GM19463 (cell line): ENCODE measurements at regions not wholly inside any gene's neighbourhood (a gene's known extent, or its start where the extent isn't known, plus 50 kb on each side); places are given as distances from the start of the nearest gene placed in this dataset.
"Not testable (repeated sequence)": the region's sequence is repeated elsewhere in the genome, so short reads cannot be mapped to it uniquely, and the experiment has no call there.

ENCODE experiments used
- ATAC-seq: cut with Tn5 transposase; IDR thresholded peaks from one replicate; pipeline ENCODE4 v1.9.1; 2021; ENCODE audit warnings: mild to moderate bottlenecking, moderate library complexity; ENCODE audit not compliant: unreplicated experiment

- ATAC-seq = no peak
These were observed 293.9 kb upstream of the RIOK2 start for GRCh38 chr5:97476852-97477534.

DNA sequence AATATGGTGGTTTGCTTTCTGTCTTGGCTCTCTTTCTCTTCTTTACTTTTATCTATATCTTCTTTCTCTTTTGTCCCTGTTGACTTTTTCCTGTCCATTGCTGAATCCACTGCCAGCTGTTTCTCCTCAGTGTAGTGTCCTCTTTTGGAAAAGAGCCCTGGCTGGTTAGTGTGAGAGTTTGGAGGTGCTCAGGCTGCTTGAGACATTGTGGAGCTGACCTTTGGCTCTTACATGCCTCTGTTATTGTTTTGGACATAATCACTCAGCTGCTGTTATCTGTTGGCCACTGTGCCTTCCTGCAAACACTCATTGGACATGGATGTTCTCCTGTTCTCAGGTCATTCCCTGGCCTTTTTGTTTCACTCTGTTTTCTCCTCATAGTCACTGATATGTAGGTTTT, 295.4 kb upstream of the RIOK2 start:
- ATAC-seq = no peak

GRCh38 chr5:97480313-97480712, 297.3 kb upstream of the RIOK2 start:
- ATAC-seq = no peak

DNA sequence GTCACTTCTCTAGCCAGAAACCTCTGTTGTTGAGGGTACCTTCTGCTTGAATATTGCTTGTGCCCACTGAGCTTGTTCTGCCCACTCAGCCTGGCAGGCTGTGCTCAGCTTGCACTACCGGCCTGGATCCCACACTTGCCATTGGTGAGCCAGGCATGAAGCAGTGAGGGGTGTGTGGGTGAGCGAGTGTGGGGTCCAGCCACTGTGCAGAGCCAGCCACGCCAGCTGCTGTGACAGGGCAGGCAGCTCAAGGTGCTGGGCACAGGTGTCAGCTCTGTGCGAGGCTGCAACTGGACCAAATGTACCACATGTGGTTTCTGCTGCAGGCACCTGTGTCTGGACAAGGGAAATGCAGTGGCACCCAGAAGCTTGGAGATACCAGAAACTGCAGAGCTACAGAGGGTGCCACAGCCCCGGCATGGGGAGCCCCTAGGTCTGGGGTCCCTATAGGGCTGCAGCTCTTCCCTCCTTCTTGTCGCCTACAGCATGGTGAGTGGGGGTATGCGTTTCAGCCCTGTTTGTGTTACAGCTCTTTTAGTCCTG, 305.1 kb upstream of the RIOK2 start:
- no peak for ATAC-seq

DNA sequence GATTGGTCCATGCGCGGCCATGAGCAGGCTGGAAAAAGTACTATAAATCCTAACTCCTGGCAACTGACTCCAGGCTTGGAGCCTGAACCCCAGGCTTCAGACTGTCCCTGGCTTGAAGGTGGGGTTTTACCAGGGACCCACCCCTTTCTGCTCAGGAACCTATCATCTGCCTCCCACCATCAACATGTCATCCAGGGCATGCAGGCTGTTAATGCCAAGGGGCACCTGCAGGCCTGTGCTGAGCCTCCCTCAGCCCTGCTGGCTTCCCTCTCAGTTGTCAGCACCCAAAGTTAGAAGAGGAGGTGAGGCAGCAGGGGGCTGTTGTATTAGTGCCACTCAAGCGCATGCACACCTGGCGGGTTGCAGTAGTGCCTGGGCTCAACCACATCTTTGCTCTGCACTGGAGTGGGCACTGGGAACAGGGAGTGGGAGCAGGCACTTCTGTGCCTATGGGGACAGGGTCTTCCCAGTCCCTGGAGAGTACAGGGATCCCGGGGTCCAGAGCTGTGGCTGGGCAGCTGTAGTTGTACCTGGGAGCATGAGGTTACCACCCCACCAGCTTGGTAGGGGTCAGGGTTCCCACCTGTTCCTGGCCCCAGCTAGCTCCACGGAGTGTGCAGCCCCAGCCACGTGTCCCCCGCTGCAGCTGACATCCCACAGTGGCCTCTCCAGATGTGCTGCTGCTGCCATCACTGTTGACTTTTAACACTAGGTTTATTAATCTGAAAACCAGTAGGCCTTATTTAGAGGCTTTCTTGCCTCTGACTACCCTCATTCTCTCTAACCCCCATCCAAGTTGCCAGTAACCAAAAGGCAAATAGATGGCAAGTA, 306.2 kb upstream of the RIOK2 start:
- ATAC-seq = no peak

GRCh38 chr5:97494465-97494864, 311.4 kb upstream of the RIOK2 start:
- ATAC-seq = no peak

DNA sequence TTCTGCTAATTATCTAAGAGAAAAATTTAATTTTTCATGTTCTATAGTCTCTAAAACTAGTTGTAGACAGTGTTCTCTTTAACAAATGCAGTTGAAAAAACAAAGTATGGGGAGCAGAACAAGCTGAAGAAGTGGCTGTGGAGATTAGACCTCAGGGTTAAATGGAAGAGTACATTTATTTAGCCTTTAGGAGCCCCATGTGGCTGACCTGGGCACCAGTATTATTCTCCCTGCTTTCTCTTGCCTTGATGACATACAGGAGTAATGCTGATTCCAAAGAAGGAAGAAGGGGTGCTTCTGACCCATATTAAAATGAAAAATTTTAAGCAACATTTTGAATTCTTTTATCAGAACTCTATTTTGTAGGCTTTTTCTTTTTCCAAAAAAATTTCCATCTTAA, 312.3 kb upstream of the RIOK2 start:
- no peak for ATAC-seq

DNA sequence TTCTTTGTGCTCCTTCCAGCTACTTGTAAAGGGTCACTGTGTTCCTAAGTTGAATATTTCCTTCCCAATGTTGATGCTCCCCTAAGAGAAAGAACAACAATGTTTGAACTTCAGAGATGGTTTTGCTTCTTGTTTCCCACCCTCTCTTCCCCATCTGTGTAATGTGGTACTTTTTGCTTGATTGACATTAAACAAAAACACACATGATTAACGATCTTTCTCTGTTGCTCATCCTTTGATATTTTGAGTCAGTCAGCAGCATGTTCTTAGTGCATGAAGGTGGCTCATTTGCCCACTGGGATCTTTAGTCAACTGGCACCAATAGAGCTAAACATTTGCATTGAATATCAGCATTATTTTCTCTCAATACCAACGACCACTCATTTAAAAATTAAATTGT, 313.0 kb upstream of the RIOK2 start:
- ATAC-seq = no peak

- no peak for ATAC-seq
These were observed 315.6 kb upstream of the RIOK2 start for GRCh38 chr5:97498657-97499056.

DNA sequence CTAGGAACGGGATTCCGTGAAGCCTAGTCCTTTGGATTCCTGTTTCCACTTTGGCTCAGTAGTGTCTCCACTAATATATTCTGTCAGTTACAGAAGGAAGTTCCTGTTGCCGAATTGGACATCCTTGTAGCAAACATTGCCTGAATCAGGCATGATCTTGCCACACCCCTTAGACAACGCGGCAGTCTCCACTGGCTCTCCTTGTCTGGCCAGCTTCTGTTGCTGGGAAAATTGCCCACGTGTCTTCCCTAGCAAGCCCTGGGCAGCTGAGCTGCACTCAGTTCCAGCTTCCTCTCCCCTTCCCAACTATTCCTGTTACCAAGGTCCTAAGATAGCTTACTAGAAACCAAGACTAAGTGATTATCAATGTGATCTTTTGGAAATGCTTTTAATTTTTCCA, 316.6 kb upstream of the RIOK2 start:
- ATAC-seq = no peak

DNA sequence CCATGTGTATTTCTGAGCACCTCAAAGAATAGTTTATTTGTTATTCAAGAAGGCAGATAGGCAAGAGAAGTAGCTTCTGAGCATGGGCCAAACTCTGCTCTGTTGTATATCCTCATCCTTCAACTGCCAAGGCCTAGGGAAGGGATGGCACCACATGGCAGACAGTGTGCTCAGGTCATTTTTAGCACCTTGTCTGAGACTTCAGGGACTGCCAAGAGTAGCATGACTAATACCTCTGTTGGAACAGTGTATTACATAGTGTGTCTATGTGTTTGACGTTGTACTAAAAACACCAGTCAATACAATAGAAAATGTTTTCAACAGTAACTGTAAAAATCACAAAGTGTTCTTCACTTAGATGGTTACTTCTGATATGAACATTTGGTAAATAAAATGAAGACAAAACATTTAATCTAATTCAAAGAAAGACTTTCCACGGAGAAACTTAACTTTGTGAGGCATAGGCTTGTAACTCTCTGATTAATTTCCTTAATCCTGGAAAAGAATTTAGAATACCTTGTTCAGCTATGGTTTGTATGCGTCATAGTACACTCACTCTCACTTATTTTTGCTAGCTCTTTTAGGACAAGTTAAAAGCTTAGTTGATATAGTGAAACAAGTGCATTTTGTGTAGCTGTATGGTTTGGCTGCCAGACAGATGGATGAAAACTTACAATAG, 318.4 kb upstream of the RIOK2 start:
- ATAC-seq = no peak

DNA sequence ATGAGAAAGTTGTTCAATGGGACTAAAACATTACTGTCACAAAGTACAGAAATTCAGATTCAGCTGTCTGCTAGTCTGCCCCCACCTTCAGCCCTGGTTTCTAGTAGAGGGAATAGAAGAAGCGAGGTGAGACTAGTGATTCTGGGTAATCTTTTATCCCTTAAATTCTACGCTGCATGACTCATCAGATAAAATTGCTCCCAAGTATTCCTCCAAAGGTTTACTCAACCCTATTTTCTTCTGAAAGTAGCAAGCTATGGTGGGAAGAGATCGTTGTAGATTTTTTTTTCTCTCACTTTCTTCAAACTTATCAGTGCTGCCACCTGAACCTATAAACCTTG, 318.9 kb upstream of the RIOK2 start:
- no peak for ATAC-seq

DNA sequence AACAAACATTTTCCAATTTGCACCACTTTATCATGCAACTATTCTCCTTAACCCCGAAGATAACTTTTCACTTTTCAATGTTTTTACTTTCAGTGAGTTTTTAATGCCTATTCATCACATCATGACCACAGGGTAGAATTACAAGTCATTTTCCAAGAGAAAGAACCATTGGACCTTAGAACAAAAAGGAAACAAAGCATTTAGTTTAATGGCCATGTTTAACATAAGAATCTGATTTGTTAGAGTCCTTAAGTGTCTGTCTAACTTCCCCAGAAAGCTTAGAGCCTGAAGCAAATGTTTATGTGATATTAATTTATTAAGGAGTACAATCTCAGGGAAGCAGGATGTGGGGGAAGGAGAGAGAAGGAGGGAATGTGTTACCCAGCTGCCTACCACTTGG, 325.8 kb upstream of the RIOK2 start:
- no peak for ATAC-seq

GRCh38 chr5:97519565-97519964, 336.5 kb upstream of the RIOK2 start:
- ATAC-seq = not testable (repeated sequence)

- not testable (repeated sequence) for ATAC-seq
These were observed 340.3 kb upstream of the RIOK2 start for GRCh38 chr5:97523336-97523735.

DNA sequence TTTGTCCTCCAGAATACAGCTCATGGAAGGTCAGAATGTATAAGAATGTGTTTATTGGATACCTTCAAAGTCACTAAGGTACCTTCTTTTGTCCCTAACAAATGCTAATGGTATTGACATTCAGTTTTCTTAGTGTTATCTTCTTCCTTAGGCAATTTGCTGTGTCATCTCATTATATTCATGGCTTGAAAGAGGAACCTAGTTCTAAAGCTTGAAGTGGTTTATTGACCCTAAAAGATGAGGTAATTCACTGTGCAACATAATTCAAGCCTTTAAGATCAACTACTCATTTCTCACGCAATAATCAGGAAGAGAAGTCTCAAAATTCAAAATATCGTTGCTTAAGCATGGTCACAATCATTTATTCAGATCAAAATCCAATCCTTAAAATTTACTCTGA, 342.7 kb upstream of the RIOK2 start:
- ATAC-seq = no peak

DNA sequence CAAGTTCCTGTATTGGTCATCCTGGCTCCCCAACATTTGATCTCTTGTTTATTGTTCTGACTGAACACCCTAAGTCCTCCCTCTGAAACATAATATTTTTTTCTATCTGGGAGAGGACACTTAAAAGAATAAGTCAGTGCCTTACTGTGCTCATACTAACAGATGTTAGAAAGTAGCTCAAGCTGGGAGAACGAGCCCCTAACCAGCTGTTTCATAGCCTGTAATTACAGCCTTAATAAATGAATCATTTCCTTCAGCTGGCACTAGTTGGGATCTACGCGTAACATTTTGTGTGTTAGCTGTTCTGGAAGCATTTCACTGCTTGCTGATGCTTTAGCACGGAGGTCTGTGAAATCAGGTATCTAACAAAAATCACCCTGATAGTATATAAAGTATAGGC, 345.9 kb upstream of the RIOK2 start:
- ATAC-seq = no peak

DNA sequence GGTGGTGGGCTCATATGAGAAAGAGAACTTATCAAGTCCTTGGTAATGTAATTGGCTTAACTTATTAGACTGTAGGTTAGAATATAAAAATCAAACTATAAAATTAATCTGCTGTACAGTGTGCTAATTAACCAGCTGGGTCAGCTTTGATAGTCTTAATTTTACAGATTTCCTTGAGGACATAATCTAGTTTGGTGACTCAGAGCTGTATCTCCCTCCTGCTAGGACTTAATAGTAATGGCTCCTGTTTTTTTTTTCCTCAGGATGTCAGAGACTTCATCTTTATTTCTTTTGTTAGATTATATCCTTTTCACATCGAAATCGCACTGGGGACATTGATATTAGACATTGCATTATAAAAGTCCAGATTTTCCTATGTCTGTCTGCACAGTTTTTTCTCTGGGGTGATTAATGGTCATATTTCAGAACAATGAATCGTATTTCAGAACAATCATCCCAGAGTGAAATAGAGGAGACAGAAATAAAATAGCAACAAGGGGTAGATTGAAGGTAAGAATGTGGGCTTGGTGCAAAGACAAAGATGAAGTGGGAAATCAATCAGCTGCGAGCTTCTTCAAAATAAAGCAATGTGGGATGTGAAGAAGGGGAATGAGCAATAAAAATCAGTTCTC, 346.4 kb upstream of the RIOK2 start:
- ATAC-seq = no peak

DNA sequence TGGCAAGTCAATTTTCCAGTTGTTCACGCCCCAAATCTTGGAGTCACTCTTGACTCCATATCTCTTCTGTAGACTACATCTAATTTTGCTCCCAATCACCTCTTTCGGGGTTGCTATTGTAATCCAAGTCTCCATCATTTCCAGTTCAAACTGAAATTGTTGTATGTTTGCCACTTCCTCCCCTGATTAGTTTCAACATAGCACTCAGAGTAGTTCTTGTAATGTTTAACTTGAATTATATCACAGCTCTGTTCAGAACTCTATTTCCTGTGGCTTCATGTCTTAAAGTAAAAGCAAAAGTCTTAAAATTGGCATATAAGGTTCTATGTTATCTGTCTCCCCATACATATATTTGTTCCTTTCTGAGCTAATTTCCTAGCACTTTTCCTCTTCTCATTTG, 348.5 kb upstream of the RIOK2 start:
- peak; percentile 63 for ATAC-seq

DNA sequence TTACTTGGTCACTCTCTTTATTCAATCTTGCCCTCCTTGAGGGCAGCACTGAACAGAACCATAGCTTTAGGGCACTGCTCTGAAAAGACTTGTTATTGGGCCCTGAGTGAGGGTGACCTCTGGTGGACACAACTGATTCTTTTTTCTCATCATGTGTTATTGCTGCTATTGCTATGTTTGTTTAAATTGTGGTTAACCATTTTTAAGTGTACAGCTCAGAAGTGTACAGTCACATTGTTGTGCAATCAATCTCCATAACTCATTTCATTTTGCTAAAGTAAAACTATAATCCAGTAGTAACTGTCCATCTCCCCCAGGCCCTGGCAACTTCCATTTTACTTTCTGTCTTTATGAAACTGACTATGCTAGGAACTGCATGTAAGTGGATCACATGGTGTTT, 351.1 kb upstream of the RIOK2 start:
- peak; percentile 72 for ATAC-seq

DNA sequence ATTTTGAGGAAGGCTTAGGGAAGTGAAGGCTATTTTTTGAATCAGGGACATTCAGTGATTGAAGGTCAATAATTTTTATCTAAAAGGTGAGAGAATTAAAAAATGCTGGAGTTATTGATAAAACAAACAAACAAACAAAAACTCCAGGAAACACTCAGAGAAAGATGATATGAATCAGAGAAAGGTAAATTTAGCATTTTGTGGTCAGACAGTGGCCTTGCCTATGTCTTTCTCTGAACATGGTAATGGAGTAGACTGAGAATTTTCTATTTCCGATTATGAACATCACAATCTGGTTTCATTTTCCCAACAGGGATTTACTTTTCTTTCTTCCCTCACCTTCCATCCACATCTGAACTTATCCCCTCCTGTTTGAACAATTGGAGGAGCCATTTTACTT, 353.6 kb upstream of the RIOK2 start:
- ATAC-seq = no peak
